GM13976 (cell line): ENCODE measurements at regions not wholly inside any gene's neighbourhood (a gene's known extent, or its start where the extent isn't known, plus 50 kb on each side); places are given as distances from the start of the nearest gene placed in this dataset.

ENCODE experiments used
- DNase-seq: peaks from one replicate; pipeline ENCODE4 v3.0.0; 2012; ENCODE audit warnings: low spot score
- CTCF ChIP-seq: IDR thresholded peaks from 2 replicates; pipeline ENCODE4 v1.5.1; 2012; ENCODE audit warnings: borderline replicate concordance, mild to moderate bottlenecking; ENCODE audit not compliant: insufficient read depth; ENCODE audit errors: extremely low read depth, missing control alignments, control extremely low read depth
- in situ Hi-C: fragments of 300-500 bp; cut with MboI; formaldehyde crosslinking; loops from one replicate; pipeline ENCODE4 v1.12.0; 2022; ENCODE audit warnings: low sequenced_read_pairs, mixed read lengths, inconsistent platforms; ENCODE audit not compliant: unreplicated experiment

GRCh38 chr12:107565551-107565950 is 120.0 kb upstream of the PWP1 start:
- TF ChIP-seq CTCF: no peak
- DNase-seq: no peak
- in situ Hi-C loops: no loop called here

GRCh38 chr12:107567876-107568619 is 117.6 kb upstream of the PWP1 start:
- no peak for DNase-seq
- in situ Hi-C loops: no loop called here
- TF ChIP-seq CTCF: no peak

GRCh38 chr12:107568718-107569117 is 116.9 kb upstream of the PWP1 start:
- DNase-seq: no peak
- in situ Hi-C loops: no loop called here
- no peak for TF ChIP-seq CTCF

GRCh38 chr12:107570721-107571120 is 114.9 kb upstream of the PWP1 start:
- in situ Hi-C loops: no loop called here
- DNase-seq: no peak
- TF ChIP-seq CTCF: no peak

DNA sequence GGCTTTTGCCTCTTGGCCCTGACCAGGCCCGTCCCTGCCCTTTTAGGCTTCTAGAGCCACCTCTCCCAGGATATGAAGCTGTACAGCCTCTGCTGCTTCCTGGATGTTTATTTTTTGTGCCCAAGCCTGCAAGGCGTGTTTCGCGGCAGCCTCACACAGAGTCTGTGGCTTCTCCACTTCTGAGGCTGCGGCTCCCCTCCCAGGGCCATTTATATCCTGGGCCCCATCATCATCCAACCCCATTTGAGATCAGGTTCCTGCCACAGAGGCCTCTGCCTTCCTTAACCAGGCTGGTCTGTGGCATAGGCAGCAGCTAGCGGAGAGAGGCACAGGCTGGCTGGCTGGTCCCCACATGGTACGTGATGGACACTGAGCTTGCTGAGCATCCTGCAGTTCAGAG is 114.1 kb upstream of the PWP1 start:
- no peak for DNase-seq
- in situ Hi-C loops: no loop called here
- TF ChIP-seq CTCF: no peak

DNA sequence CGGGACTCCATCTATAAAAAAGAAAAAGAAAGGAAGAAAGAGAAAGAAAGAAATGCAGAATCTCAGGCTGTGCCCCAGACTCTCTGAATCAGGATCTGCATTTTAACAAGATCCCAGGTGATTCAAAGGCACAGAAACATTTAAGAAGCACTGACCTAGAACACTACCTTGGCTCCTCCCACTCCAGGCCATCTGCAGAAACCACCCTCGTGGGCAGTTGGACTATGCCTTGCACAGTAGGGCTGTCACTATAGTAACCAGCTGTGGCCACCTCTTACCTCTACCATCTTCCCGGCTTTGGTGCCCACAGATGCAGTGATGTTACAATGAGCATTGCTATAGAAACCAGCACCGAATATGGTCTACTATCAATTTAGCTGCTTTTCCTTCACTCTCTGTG is 110.9 kb upstream of the PWP1 start:
- in situ Hi-C loops: no loop called here
- DNase-seq: no peak
- no peak for TF ChIP-seq CTCF
